ENCODE measurements at regions not wholly inside any gene's neighbourhood (a gene's known extent, or its start where the extent isn't known, plus 50 kb on each side); places are given as distances from the start of the nearest gene placed in this dataset.

DNA sequence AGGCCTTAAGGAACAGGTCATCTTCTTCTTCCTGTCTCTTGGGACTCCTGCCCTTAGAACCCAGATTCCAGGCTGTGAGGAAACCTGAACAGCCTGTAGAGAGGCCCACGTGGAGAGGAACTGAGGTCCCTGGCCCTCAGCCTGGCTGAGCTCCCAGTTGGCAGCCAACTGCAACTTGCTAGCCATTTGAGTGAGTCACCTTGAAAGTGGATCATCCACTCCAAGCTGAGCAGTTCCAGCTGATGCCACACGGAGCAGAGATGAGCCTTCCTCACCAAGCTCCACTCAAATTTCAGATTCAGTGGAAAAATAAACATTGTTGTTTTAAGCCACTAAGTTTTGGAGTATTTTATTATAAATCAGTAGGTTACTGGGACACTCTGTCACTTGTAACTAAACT is 392.5 kb downstream of the BCOR start:
- peak; percentile 90 to 92 for DNase-seq
- no peak for TF ChIP-seq POLR2A (IDR thresholded peaks at IDR 0.05)
- TF ChIP-seq, protein P1, sequence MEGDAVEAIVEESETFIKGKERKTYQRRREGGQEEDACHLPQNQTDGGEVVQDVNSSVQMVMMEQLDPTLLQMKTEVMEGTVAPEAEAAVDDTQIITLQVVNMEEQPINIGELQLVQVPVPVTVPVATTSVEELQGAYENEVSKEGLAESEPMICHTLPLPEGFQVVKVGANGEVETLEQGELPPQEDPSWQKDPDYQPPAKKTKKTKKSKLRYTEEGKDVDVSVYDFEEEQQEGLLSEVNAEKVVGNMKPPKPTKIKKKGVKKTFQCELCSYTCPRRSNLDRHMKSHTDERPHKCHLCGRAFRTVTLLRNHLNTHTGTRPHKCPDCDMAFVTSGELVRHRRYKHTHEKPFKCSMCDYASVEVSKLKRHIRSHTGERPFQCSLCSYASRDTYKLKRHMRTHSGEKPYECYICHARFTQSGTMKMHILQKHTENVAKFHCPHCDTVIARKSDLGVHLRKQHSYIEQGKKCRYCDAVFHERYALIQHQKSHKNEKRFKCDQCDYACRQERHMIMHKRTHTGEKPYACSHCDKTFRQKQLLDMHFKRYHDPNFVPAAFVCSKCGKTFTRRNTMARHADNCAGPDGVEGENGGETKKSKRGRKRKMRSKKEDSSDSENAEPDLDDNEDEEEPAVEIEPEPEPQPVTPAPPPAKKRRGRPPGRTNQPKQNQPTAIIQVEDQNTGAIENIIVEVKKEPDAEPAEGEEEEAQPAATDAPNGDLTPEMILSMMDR (IDR thresholded peaks at IDR 0.05), result peak in 5 of 6 experiments; percentile 47 to 67 (median 54)
- no peak overlapping the region for H3K27ac ChIP-seq
- H3K27me3 ChIP-seq, result no peaks in the 10 kb centered on the region
- no peaks in the 10 kb centered on the region for H3K9me3 ChIP-seq
- 5% methylated on average over 2 of the region's 2 CpGs; no CpG with 5 or more reads in 1 of the 2 donors for WGBS, 2 donors
- H3K4me1 ChIP-seq, result peaks cover 0 to 8% of the 10 kb centered on the region in 2 donors
- H3K4me3 ChIP-seq (replicated peaks in 1 of 3), result no peak overlapping the region
- no peaks in the 10 kb centered on the region for H3K36me3 ChIP-seq
- intact Hi-C loops (cut with DNase I), result no loop called here

DNA sequence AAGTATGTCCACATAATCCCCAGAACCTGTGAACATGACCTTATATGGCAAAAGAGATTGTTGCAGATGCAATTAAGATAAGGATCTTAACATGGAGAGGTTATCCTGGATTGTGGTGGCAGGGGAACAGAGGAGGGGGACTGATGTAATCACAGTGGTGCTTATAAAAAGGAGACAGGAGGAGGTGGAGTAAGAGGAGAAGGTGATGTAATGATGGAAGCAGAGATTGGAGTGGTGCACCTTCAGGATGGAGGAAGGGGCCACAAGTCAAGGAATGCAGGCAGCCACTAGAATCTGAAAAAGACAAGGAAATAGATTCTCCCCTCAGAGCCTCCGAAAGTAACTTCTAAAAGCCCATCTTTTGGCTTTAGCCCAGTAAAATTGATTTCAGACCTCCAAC is 388.4 kb downstream of the BCOR start:
- Histone ChIP-seq H3K27me3 (no peaks in the 10 kb centered on the region), H3K27ac (no peak overlapping the region), H3K36me3 (no peaks in the 10 kb centered on the region), H3K4me3 (replicated peaks in 1 of 3) (no peak overlapping the region), H3K9me3 (no peaks in the 10 kb centered on the region), H3K4me1 (peaks cover 0 to 8% of the 10 kb centered on the region in 2 donors)
- no peak for TF ChIP-seq POLR2A (IDR thresholded peaks at IDR 0.05)
- TF ChIP-seq, protein P1 (IDR thresholded peaks at IDR 0.05), result no peak
- DNase-seq, result no peak
- WGBS, 2 donors, result 91 to 100% methylated on average over 1 of the region's 1 CpG
- intact Hi-C loops (cut with DNase I), result no loop called here

DNA sequence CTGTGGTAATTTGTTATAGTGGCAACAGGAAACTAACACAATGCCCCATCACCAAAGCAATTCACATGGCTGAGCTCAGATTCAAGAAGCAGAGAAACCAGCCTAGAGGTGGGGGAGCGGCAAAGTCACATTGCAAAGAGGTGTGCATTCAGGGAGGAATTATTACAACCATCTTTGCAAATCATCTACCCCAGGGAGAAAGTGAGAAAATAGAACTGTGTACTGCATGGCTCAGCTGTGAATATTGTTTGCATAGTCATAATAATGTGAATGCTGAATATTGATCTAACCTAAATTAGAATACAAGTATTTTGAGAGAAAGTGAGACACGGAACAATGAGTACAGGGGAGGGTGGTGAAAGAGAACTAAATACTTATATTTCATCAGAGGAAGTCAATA is 387.9 kb downstream of the BCOR start:
- WGBS, 2 donors, result 99 to 100% methylated on average over 2 of the region's 2 CpGs
- no peaks in the 10 kb centered on the region for H3K9me3 ChIP-seq
- no peaks in the 10 kb centered on the region for H3K27me3 ChIP-seq
- peaks cover 0 to 8% of the 10 kb centered on the region in 2 donors for H3K4me1 ChIP-seq
- TF ChIP-seq, protein P1 (IDR thresholded peaks at IDR 0.05), result no peak
- H3K27ac ChIP-seq, result no peak overlapping the region
- no peaks in the 10 kb centered on the region for H3K36me3 ChIP-seq
- no peak overlapping the region for H3K4me3 ChIP-seq (replicated peaks in 1 of 3)
- DNase-seq, result no peak
- intact Hi-C loops (cut with DNase I), result no loop called here

DNA sequence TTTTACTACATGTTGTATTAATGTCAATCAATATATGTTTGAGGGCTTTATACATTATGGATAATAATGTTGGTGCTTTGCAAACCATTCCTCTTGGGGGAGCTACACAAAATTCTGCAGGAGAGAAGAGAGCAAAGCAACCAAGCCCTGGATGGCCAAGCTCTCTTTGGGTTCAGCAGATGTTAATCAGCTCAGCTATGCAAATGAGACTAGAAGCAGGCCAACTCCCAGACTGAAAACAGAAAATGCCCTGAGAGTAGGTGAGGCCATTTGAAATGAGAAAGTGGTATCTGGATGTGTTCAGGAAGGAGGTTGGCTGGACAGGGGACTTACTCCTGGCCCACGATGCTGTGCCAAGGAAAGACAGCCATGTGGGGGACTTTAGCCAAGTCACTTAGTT is 387.0 kb downstream of the BCOR start:
- no peak overlapping the region for H3K4me3 ChIP-seq (replicated peaks in 1 of 3)
- intact Hi-C loops (cut with DNase I), result no loop called here
- 80 to 86% methylated on average over 1 of the region's 1 CpG for WGBS, 2 donors

DNA sequence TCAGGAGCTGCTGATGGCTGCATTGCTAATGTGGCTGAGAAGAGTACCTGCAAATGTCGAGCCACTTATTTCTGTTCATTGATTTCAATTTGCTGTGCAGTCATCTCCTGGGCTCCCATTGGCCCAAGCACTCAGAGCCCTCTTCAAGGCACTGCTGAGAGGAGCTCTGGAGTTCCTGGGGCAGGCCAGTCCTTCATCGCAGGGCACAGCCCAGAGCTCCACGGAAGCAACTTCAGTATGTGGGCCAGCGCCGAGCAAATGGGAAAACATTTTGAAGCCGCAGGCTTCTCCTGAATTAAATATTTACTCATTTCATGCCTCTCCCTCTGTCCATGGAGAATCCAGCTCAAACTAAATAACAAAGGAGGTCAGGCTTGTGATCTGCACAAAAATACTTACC is 383.3 kb downstream of the BCOR start:
- Histone ChIP-seq H3K27me3 (no peaks in the 10 kb centered on the region), H3K36me3 (no peaks in the 10 kb centered on the region), H3K4me1 (peaks cover 0 to 8% of the 10 kb centered on the region in 2 donors), H3K4me3 (replicated peaks in 1 of 3) (no peak overlapping the region), H3K27ac (no peak overlapping the region), H3K9me3 (no peaks in the 10 kb centered on the region)
- WGBS, 2 donors, result 64 to 79% methylated on average over 5 to 6 of the region's 6 CpGs
- no peak for TF ChIP-seq POLR2A (IDR thresholded peaks at IDR 0.05)
- TF ChIP-seq, protein P1 (IDR thresholded peaks at IDR 0.05), result no peak
- DNase-seq, result no peak
- intact Hi-C loops (cut with DNase I), result no loop called here

More for the DNA sequence above, 387.0 kb downstream of the BCOR start:
- Histone ChIP-seq H3K27me3 (no peaks in the 10 kb centered on the region), H3K4me1 (peaks cover 0 to 3% of the 10 kb centered on the region in 2 donors), H3K36me3 (no peaks in the 10 kb centered on the region), H3K27ac (no peak overlapping the region), H3K9me3 (no peaks in the 10 kb centered on the region)
- no peak for TF ChIP-seq POLR2A (IDR thresholded peaks at IDR 0.05)
- TF ChIP-seq, protein P1 (IDR thresholded peaks at IDR 0.05), result no peak
- DNase-seq, result no peak

Measured in thyroid gland (tissue), 4 donors.